SK-N-SH (cell line): ENCODE measurements at regions not wholly inside any gene's neighbourhood (a gene's known extent, or its start where the extent isn't known, plus 50 kb on each side); places are given as distances from the start of the nearest gene placed in this dataset.

Source experiments
- CTCF ChIA-PET: fragments of 300-600, 350-600 bp; formaldehyde crosslinking; extraction: SDS; loops from one replicate; lab custom pipeline; 2021; lab: Yijun Ruan, JAX
- POLR2A ChIA-PET: fragments of 350-600 bp; sonication (Branson Sonifier 250); formaldehyde crosslinking; extraction: SDS; loops from one replicate; lab custom pipeline; 2020; ENCODE audit warnings: antibody characterized with exemption, inconsistent platforms; lab: Yijun Ruan, JAX
- DNase-seq: peaks from one replicate; pipeline ENCODE4 v3.0.0; 2012
- H2AFZ ChIP-seq: fragments of 200-600 bp; sonication (generic); 2 replicates; pipeline ENCODE4 v1.8.1; 2016; ENCODE audit warnings: antibody characterized with exemption, mild to moderate bottlenecking, low read depth
- H3F3A ChIP-seq: fragments of 200-600 bp; sonication (generic); replicated peaks from 2 replicates; pipeline ENCODE3; 2016; ENCODE audit warnings: antibody characterized with exemption, mild to moderate bottlenecking; ENCODE audit not compliant: insufficient read depth
- H3K27ac ChIP-seq, 2 experiments: fragments of 200-500 bp in 1 of 2; fragments of 200-600 bp in 1 of 2; sonication (Bioruptor generic) in 1 of 2; sonication (generic), shearing (Covaris generic) in 1 of 2; 2 replicates each; pipeline versions ENCODE4 v1.5.1 to v1.6.1; 2014 to 2016; ENCODE audit warnings: low read depth in 2 of 2, inconsistent platforms in 1 of 2, low read length in 1 of 2, mild to moderate bottlenecking in 1 of 2, mixed read lengths in 1 of 2
- H3K27me3 ChIP-seq: fragments of 200-600 bp; sonication (generic), shearing (Covaris generic); 2 replicates; pipeline ENCODE4 v1.6.1; 2016; ENCODE audit warnings: mixed run types; ENCODE audit not compliant: insufficient read depth
- H3K36me3 ChIP-seq, 2 experiments: fragments of 200-500 bp in 1 of 2; fragments of 200-600 bp in 1 of 2; sonication (Bioruptor generic) in 1 of 2; sonication (generic) in 1 of 2; replicated peaks in 1 of 2; 2 replicates each; pipeline versions ENCODE3 to v1.5.1; 2014 to 2016; ENCODE audit warnings: low read length in 1 of 2, mild to moderate bottlenecking in 1 of 2; ENCODE audit not compliant: insufficient read depth in 2 of 2, control insufficient read depth in 1 of 2
- H3K4me1 ChIP-seq, 2 experiments: fragments of 200-500 bp in 1 of 2; fragments of 200-600 bp in 1 of 2; sonication (Bioruptor generic) in 1 of 2; sonication (generic), shearing (Covaris generic) in 1 of 2; 2 replicates each; pipeline versions ENCODE4 v1.5.1 to v1.6.1; 2014 to 2016; ENCODE audit warnings: low read depth in 1 of 2, low read length in 1 of 2, mixed run types in 1 of 2; ENCODE audit not compliant: insufficient read depth in 2 of 2, control insufficient read depth in 1 of 2
- H3K4me2 ChIP-seq: fragments of 200-600 bp; sonication (generic), shearing (Covaris generic); 2 replicates; pipeline ENCODE4 v1.6.1; 2017; ENCODE audit warnings: mixed run types
- H3K4me3 ChIP-seq, 2 experiments: fragments of 200-500 bp in 1 of 2; fragments of 200-600 bp in 1 of 2; sonication (Bioruptor generic) in 1 of 2; sonication (generic), shearing (Covaris generic) in 1 of 2; 2 replicates each; pipeline versions ENCODE4 v1.5.1 to v1.8.1; 2014 to 2016; ENCODE audit warnings: low read depth in 2 of 2, inconsistent platforms in 1 of 2, low read length in 1 of 2, mild to moderate bottlenecking in 1 of 2, mixed read lengths in 1 of 2, moderate library complexity in 1 of 2
- H3K79me2 ChIP-seq: fragments of 200-600 bp; sonication (generic); 2 replicates; pipeline ENCODE4 v1.8.1; 2017; ENCODE audit warnings: mild to moderate bottlenecking; ENCODE audit not compliant: insufficient read depth
- H3K9ac ChIP-seq: fragments of 200-600 bp; sonication (generic); 2 replicates; pipeline ENCODE4 v1.6.1; 2017; ENCODE audit warnings: mixed run types
- H3K9me2 ChIP-seq: fragments of 200-600 bp; sonication (generic); 2 replicates; pipeline ENCODE4 v1.6.1; 2017; ENCODE audit warnings: mixed run types
- H3K9me3 ChIP-seq: fragments of 200-600 bp; sonication (generic); 2 replicates; pipeline ENCODE4 v1.6.1; 2017; ENCODE audit warnings: mixed run types, mild to moderate bottlenecking, moderate library complexity
- H4K20me1 ChIP-seq: fragments of 200-600 bp; sonication (generic); 2 replicates; pipeline ENCODE4 v1.6.1; 2017; ENCODE audit warnings: mild to moderate bottlenecking, mixed run types; ENCODE audit not compliant: insufficient read depth
- CHD2 ChIP-seq: fragments of 150-350 bp; IDR thresholded peaks from 2 replicates; pipeline ENCODE4 v1.6.1; 2018; ENCODE audit warnings: low read length; ENCODE audit not compliant: partially characterized antibody
- ELF1 ChIP-seq: IDR thresholded peaks from 2 replicates; pipeline ENCODE4 v1.4.0; 2012
- EP300 ChIP-seq, 2 experiments: IDR thresholded peaks; 2 replicates each; pipeline versions ENCODE4 v1.4.0 to v1.6.1; 2012; ENCODE audit warnings: borderline replicate concordance in 1 of 2, low read depth in 1 of 2, low read length in 1 of 2
- FOSL2 ChIP-seq: IDR thresholded peaks from 2 replicates; pipeline ENCODE4 v1.4.0; 2012; ENCODE audit warnings: low read depth, mild to moderate bottlenecking, moderate library complexity, borderline replicate concordance
- FOXJ3 ChIP-seq: sonication (generic); formaldehyde crosslinking; IDR thresholded peaks from 2 replicates; pipeline ENCODE4 v1.5.1; 2020; ENCODE audit warnings: mild to moderate bottlenecking, missing genetic modification reagents
- FOXM1 ChIP-seq: IDR thresholded peaks from 2 replicates; pipeline ENCODE4 v1.4.0; 2012; ENCODE audit warnings: low read depth, mild to moderate bottlenecking
- GABPA ChIP-seq: IDR thresholded peaks from 2 replicates; pipeline ENCODE4 v1.4.0; 2012; ENCODE audit warnings: low read depth, mild to moderate bottlenecking
- GATA2 ChIP-seq: sonication (generic); formaldehyde crosslinking; IDR thresholded peaks from 2 replicates; pipeline ENCODE4 v1.5.0; 2020; ENCODE audit warnings: mild to moderate bottlenecking, missing genetic modification reagents
- JUND ChIP-seq: IDR thresholded peaks from 2 replicates; pipeline ENCODE4 v1.4.0; 2012
- MAX ChIP-seq: IDR thresholded peaks from 2 replicates; pipeline ENCODE4 v1.4.0; 2012; ENCODE audit warnings: low read depth
- MXI1 ChIP-seq: IDR thresholded peaks from 2 replicates; pipeline ENCODE4 v1.6.1; 2012; ENCODE audit warnings: mild to moderate bottlenecking, low read depth, low read length, improper control_type of control experiment
- NFIC ChIP-seq: IDR thresholded peaks from 2 replicates; pipeline ENCODE4 v1.4.0; 2012; ENCODE audit warnings: borderline replicate concordance
- NRF1 ChIP-seq: IDR thresholded peaks from 2 replicates; pipeline ENCODE4 v1.6.1; 2012; ENCODE audit warnings: low read depth, mild to moderate bottlenecking, low read length
- POLR2AphosphoS5 ChIP-seq: IDR thresholded peaks from 2 replicates; pipeline ENCODE4 v1.6.1; 2012; ENCODE audit warnings: low read depth, low read length
- RCOR1 ChIP-seq: fragments of 150-350 bp; IDR thresholded peaks from 2 replicates; pipeline ENCODE4 v1.6.1; 2017; ENCODE audit warnings: antibody characterized with exemption, low read length
- SIN3A ChIP-seq: IDR thresholded peaks from 2 replicates; pipeline ENCODE4 v1.6.1; 2012; ENCODE audit warnings: low read depth, mild to moderate bottlenecking, low read length, moderate library complexity, borderline replicate concordance
- TAF1 ChIP-seq: IDR thresholded peaks from 2 replicates; pipeline ENCODE4 v1.6.1; 2012; ENCODE audit warnings: low read depth, mild to moderate bottlenecking, low read length, moderate library complexity, borderline replicate concordance
- TCF12 ChIP-seq: IDR thresholded peaks from 2 replicates; pipeline ENCODE4 v1.4.0; 2012
- YY1 ChIP-seq: IDR thresholded peaks from 2 replicates; pipeline ENCODE4 v1.4.0; 2012; ENCODE audit warnings: low read depth, mild to moderate bottlenecking
- WGBS: methylation state at CpG from one replicate; pipeline ENCODE4 v1.1.6; 2017; ENCODE audit warnings: low lambda C conversion rate; 5-methylcytosine and 5-hydroxymethylcytosine counted together
- TF ChIP-seq, protein P1 (sequence below): fragments of 200-600 bp; sonication (generic); IDR thresholded peaks from 2 replicates; pipeline ENCODE4 v1.6.1; 2017; ENCODE audit warnings: antibody characterized with exemption, mild to moderate bottlenecking, moderate library complexity

GRCh38 chr3:56962922-56963321 lies 97.5 kb upstream of the SPATA12 start:
- CTCF ChIA-PET: interaction anchor here (1.2 to 2.0 kb wide), 5 partner anchors 9 to 253 kb away, joined by 3 to 9 read pairs (median 7); no protein-coding TSS in a partner anchor
- no peak for DNase-seq
- Histone ChIP-seq H3K36me3 (no peaks in the 10 kb centered on the region), H3K27ac (no peak overlapping the region; a peak in 1 of 4 replicates), H3K9me3 (no peaks in the 10 kb centered on the region), H3F3A (no peaks in the 10 kb centered on the region), H3K4me2 (no peak overlapping the region), H3K9ac (no peak overlapping the region), H4K20me1 (no peaks in the 10 kb centered on the region), H3K4me3 (no peak overlapping the region), H3K27me3 (no peaks in the 10 kb centered on the region), H2AFZ (no peak overlapping the region), H3K9me2 (no peaks in the 10 kb centered on the region), H3K79me2 (no peaks in the 10 kb centered on the region), H3K4me1 (peaks cover 0 to 10% of the 10 kb centered on the region in 2 experiments; a peak in 2 of 4 replicates)
- TF ChIP-seq GABPA (no peak), NFIC (no peak), POLR2AphosphoS5 (no peak), ELF1 (no peak), YY1 (no peak), MAX (no peak), NRF1 (no peak), FOSL2 (no peak), SIN3A (no peak), TCF12 (no peak)
- 100% methylated on average over 2 of the region's 2 CpGs for WGBS
- POLR2A ChIA-PET: no interaction called here

DNA sequence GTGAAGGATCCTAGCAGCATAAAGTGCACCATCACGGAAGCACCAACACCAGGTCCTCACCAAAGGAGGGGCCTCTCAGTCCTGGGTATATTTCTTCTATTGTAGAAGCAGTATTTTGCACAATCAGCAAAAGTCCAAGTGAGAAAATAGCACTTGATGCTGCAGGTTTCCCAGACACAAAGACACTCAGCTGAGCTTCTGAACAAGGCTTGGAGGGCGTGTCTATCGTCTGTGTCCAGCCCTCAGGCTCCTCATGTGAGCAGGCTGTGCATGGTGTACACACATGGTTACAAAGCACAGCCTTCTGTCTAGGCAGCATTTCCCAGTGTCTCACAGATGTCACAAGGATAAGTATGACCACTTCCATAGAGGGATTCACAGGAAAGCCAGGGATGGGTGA lies 98.3 kb upstream of the SPATA12 start:
- H3F3A ChIP-seq: no peaks in the 10 kb centered on the region
- no peaks in the 10 kb centered on the region for H3K9me2 ChIP-seq
- CTCF ChIA-PET: interaction anchor here (1.2 to 2.0 kb wide), 5 partner anchors 9 to 253 kb away, joined by 3 to 9 read pairs (median 7); no protein-coding TSS in a partner anchor
- TF ChIP-seq RCOR1: peak; percentile 27; the same call in 1 of the 2 replicates
- no peak for TF ChIP-seq TCF12
- TF ChIP-seq GATA2: no peak
- TF ChIP-seq MXI1: peak; percentile 95
- no peaks in the 10 kb centered on the region for H3K36me3 ChIP-seq
- H3K79me2 ChIP-seq: no peaks in the 10 kb centered on the region
- H3K27me3 ChIP-seq: no peaks in the 10 kb centered on the region
- peak; percentile 50 for DNase-seq
- peak overlapping the region in 1 of 2 experiments; percentile 25; a peak in 1 of 4 replicates for H3K27ac ChIP-seq
- no peak overlapping the region for H3K4me3 ChIP-seq
- H3K9me3 ChIP-seq: no peaks in the 10 kb centered on the region
- POLR2A ChIA-PET: no interaction called here
- H3K4me2 ChIP-seq: no peak overlapping the region
- peaks cover 0 to 10% of the 10 kb centered on the region in 2 experiments; a peak in 2 of 4 replicates for H3K4me1 ChIP-seq
- no peak overlapping the region for H3K9ac ChIP-seq
- H2AFZ ChIP-seq: no peak overlapping the region
- WGBS: 74% methylated on average over 3 of the region's 3 CpGs
- H4K20me1 ChIP-seq: no peaks in the 10 kb centered on the region

- no peaks in the 10 kb centered on the region for H3F3A ChIP-seq
- DNase-seq: no peak
- H3K36me3 ChIP-seq: no peaks in the 10 kb centered on the region
- no peaks in the 10 kb centered on the region for H3K79me2 ChIP-seq
- no peak overlapping the region for H3K4me3 ChIP-seq
- no peaks in the 10 kb centered on the region for H3K9me2 ChIP-seq
- 87% methylated on average over 6 of the region's 6 CpGs for WGBS
- H3K4me2 ChIP-seq: no peak overlapping the region
- H2AFZ ChIP-seq: no peak overlapping the region
- ChIA-PET POLR2A (no interaction called here), CTCF (no interaction called here)
- H4K20me1 ChIP-seq: no peaks in the 10 kb centered on the region
- no peak overlapping the region for H3K27ac ChIP-seq
- H3K4me1 ChIP-seq: peaks cover 0 to 14% of the 10 kb centered on the region in 2 experiments; a peak in 2 of 4 replicates
- H3K9me3 ChIP-seq: no peaks in the 10 kb centered on the region
- H3K9ac ChIP-seq: no peak overlapping the region
- no peaks in the 10 kb centered on the region for H3K27me3 ChIP-seq
- no peak for TF ChIP-seq FOXJ3 (CRISPR knock-in tag)
- no peak for TF ChIP-seq RCOR1
- no peak for TF ChIP-seq MXI1
- no peak for TF ChIP-seq SIN3A
- no peak for TF ChIP-seq NFIC
- TF ChIP-seq YY1: no peak
- TF ChIP-seq JUND: no peak
- TF ChIP-seq, protein P1, sequence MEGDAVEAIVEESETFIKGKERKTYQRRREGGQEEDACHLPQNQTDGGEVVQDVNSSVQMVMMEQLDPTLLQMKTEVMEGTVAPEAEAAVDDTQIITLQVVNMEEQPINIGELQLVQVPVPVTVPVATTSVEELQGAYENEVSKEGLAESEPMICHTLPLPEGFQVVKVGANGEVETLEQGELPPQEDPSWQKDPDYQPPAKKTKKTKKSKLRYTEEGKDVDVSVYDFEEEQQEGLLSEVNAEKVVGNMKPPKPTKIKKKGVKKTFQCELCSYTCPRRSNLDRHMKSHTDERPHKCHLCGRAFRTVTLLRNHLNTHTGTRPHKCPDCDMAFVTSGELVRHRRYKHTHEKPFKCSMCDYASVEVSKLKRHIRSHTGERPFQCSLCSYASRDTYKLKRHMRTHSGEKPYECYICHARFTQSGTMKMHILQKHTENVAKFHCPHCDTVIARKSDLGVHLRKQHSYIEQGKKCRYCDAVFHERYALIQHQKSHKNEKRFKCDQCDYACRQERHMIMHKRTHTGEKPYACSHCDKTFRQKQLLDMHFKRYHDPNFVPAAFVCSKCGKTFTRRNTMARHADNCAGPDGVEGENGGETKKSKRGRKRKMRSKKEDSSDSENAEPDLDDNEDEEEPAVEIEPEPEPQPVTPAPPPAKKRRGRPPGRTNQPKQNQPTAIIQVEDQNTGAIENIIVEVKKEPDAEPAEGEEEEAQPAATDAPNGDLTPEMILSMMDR: no peak
- no peak for TF ChIP-seq POLR2AphosphoS5
- no peak for TF ChIP-seq CHD2
- TF ChIP-seq EP300 (IDR thresholded peaks at IDR 0.05; ENCODE audit: borderline replicate concordance in 1 of 2, low read depth in 1 of 2, low read length in 1 of 2): no peak
- TF ChIP-seq GABPA: no peak
- TF ChIP-seq TAF1: no peak
- no peak for TF ChIP-seq FOXM1
- no peak for TF ChIP-seq GATA2
Measured at GRCh38 chr3:56960234-56960917, 100.1 kb upstream of the SPATA12 start.
